Hepatocyte (in vitro differentiated cells): ENCODE measurements at regions not wholly inside any gene's neighbourhood (a gene's known extent, or its start where the extent isn't known, plus 50 kb on each side); places are given as distances from the start of the nearest gene placed in this dataset.

Experiments used
- DNase-seq: peaks from one replicate; pipeline ENCODE4 v3.0.0-alpha.2; 2016; ENCODE audit warnings: low spot score
- H2AFZ ChIP-seq: fragments of 200-600 bp; sonication (generic); 2 replicates; pipeline ENCODE4 v1.6.0; 2016; ENCODE audit warnings: antibody characterized with exemption, mild to moderate bottlenecking
- H3K27ac ChIP-seq: fragments of 200-600 bp; sonication (generic); 2 replicates; pipeline ENCODE4 v1.5.1; 2016; ENCODE audit warnings: mild to moderate bottlenecking
- H3K27me3 ChIP-seq: fragments of 200-600 bp; sonication (generic); 2 replicates; pipeline ENCODE4 v1.6.1; 2016
- H3K36me3 ChIP-seq: fragments of 200-600 bp; sonication (generic); replicated peaks from 2 replicates; pipeline ENCODE4 v1.5.1; 2016; ENCODE audit warnings: low read depth; ENCODE audit not compliant: insufficient read depth
- H3K4me1 ChIP-seq: fragments of 200-600 bp; sonication (generic); 2 replicates; pipeline ENCODE4 v1.5.1; 2016; ENCODE audit warnings: mild to moderate bottlenecking, moderate library complexity; ENCODE audit not compliant: insufficient read depth
- H3K4me2 ChIP-seq: fragments of 200-600 bp; sonication (generic); 2 replicates; pipeline ENCODE4 v1.6.0; 2016
- H3K4me3 ChIP-seq: fragments of 200-600 bp; sonication (generic); 2 replicates; pipeline ENCODE4 v1.5.1; 2016; ENCODE audit warnings: mild to moderate bottlenecking
- H3K79me2 ChIP-seq: fragments of 200-600 bp; sonication (generic); 2 replicates; pipeline ENCODE4 v1.6.0; 2017; ENCODE audit warnings: mild to moderate bottlenecking
- H3K9me2 ChIP-seq: fragments of 200-600 bp; sonication (generic); replicated peaks from 2 replicates; pipeline ENCODE4 v1.6.0; 2017; ENCODE audit warnings: mild to moderate bottlenecking; ENCODE audit not compliant: insufficient read depth
- H3K9me3 ChIP-seq: fragments of 200-600 bp; sonication (generic); 2 replicates; pipeline ENCODE4 v1.5.1; 2016; ENCODE audit warnings: low read depth, mild to moderate bottlenecking
- H4K20me1 ChIP-seq: fragments of 200-600 bp; sonication (generic); 2 replicates; pipeline ENCODE4 v1.6.0; 2016; ENCODE audit warnings: mild to moderate bottlenecking; ENCODE audit not compliant: insufficient read depth, poor library complexity, severe bottlenecking
- CTCF ChIP-seq: fragments of 200-600 bp; sonication (generic); IDR thresholded peaks from 2 replicates; pipeline ENCODE4 v1.5.1; 2016; ENCODE audit warnings: antibody characterized with exemption, mild to moderate bottlenecking; ENCODE audit not compliant: poor library complexity
- EZH2 ChIP-seq: fragments of 200-600 bp; sonication (generic); IDR thresholded peaks from 2 replicates; pipeline ENCODE4 v1.6.1; 2016; ENCODE audit warnings: antibody characterized with exemption, mild to moderate bottlenecking, borderline replicate concordance
- EZH2phosphoT487 ChIP-seq: fragments of 200-600 bp; sonication (generic); IDR thresholded peaks from one replicate; pipeline ENCODE4 v1.6.1; 2018; ENCODE audit warnings: antibody characterized with exemption, mild to moderate bottlenecking, low read depth, moderate library complexity; ENCODE audit not compliant: unreplicated experiment, severe bottlenecking
- WGBS: methylation state at CpG from one replicate; pipeline ENCODE4 v1.1.6; 2016; ENCODE audit warnings: low lambda C conversion rate; ENCODE audit errors: missing lambda C conversion rate; 5-methylcytosine and 5-hydroxymethylcytosine counted together

- TF ChIP-seq CTCF (no peak), EZH2 (no peak), EZH2phosphoT487 (no peak)
- H3K36me3 ChIP-seq, result no peaks in the 10 kb centered on the region
- no peaks in the 10 kb centered on the region for H3K79me2 ChIP-seq
- H3K27ac ChIP-seq, result no peak overlapping the region
- H2AFZ ChIP-seq, result no peak overlapping the region
- 57% methylated on average over 3 of the region's 3 CpGs for WGBS
- no peaks in the 10 kb centered on the region for H3K9me3 ChIP-seq
- peaks cover 7% of the 10 kb centered on the region for H3K4me1 ChIP-seq
- H3K4me3 ChIP-seq, result no peak overlapping the region
- H3K27me3 ChIP-seq, result no peaks in the 10 kb centered on the region
- H3K9me2 ChIP-seq, result no peaks in the 10 kb centered on the region
- H3K4me2 ChIP-seq, result no peak overlapping the region
- no peak for DNase-seq
- no peaks in the 10 kb centered on the region for H4K20me1 ChIP-seq
Observed at GRCh38 chr4:17072483-17072882, 174.0 kb upstream of the LDB2 start.

- DNase-seq, result peak; percentile 47
Observed at GRCh38 chr4:17068891-17069290, 170.4 kb upstream of the LDB2 start.

GRCh38 chr4:17068392-17068791 lies 169.9 kb upstream of the LDB2 start:
- H2AFZ ChIP-seq, result no peak overlapping the region
- no peaks in the 10 kb centered on the region for H3K9me3 ChIP-seq
- no peaks in the 10 kb centered on the region for H3K36me3 ChIP-seq
- H4K20me1 ChIP-seq, result no peaks in the 10 kb centered on the region
- no peak overlapping the region for H3K4me2 ChIP-seq
- H3K27me3 ChIP-seq, result no peaks in the 10 kb centered on the region
- WGBS, result 63% methylated on average over 2 of the region's 2 CpGs
- TF ChIP-seq EZH2 (no peak), CTCF (no peak), EZH2phosphoT487 (no peak)
- no peaks in the 10 kb centered on the region for H3K9me2 ChIP-seq
- H3K79me2 ChIP-seq, result no peaks in the 10 kb centered on the region
- H3K4me3 ChIP-seq, result no peak overlapping the region
- peaks cover 13% of the 10 kb centered on the region for H3K4me1 ChIP-seq
- H3K27ac ChIP-seq, result no peak overlapping the region
- DNase-seq, result no peak

More at GRCh38 chr4:17068891-17069290, 170.4 kb upstream of the LDB2 start:
- H4K20me1 ChIP-seq, result no peaks in the 10 kb centered on the region
- H3K27ac ChIP-seq, result no peak overlapping the region
- no peaks in the 10 kb centered on the region for H3K9me2 ChIP-seq
- TF ChIP-seq EZH2, result no peak
- TF ChIP-seq EZH2phosphoT487, result peak; percentile 93
- no peaks in the 10 kb centered on the region for H3K36me3 ChIP-seq
- H2AFZ ChIP-seq, result no peak overlapping the region
- no peaks in the 10 kb centered on the region for H3K9me3 ChIP-seq
- H3K4me3 ChIP-seq, result no peak overlapping the region
- H3K4me2 ChIP-seq, result no peak overlapping the region
- 51% methylated on average over 4 of the region's 4 CpGs for WGBS
- no peaks in the 10 kb centered on the region for H3K79me2 ChIP-seq
- no peaks in the 10 kb centered on the region for H3K27me3 ChIP-seq
- peaks cover 13% of the 10 kb centered on the region for H3K4me1 ChIP-seq

GRCh38 chr4:17066972-17067371 lies 168.5 kb upstream of the LDB2 start:
- Histone ChIP-seq H3K4me1 (peaks cover 6% of the 10 kb centered on the region), H3K4me2 (no peak overlapping the region), H3K27me3 (no peaks in the 10 kb centered on the region), H3K27ac (no peak overlapping the region), H4K20me1 (no peaks in the 10 kb centered on the region), H3K9me2 (no peaks in the 10 kb centered on the region), H3K9me3 (no peaks in the 10 kb centered on the region), H3K4me3 (no peak overlapping the region), H3K79me2 (no peaks in the 10 kb centered on the region), H2AFZ (no peak overlapping the region), H3K36me3 (no peaks in the 10 kb centered on the region)
- peak; percentile 31 for DNase-seq
- 58% methylated on average over 4 of the region's 4 CpGs for WGBS
- TF ChIP-seq CTCF (no peak), EZH2 (no peak), EZH2phosphoT487 (no peak)
